PFSK-1 (cell line): ENCODE measurements at regions not wholly inside any gene's neighbourhood (a gene's known extent, or its start where the extent isn't known, plus 50 kb on each side); places are given as distances from the start of the nearest gene placed in this dataset.

Experiments
- FOXP2 ChIP-seq: optimal IDR thresholded peaks from 2 replicates; pipeline ENCODE3; 2011; ENCODE audit warnings: borderline replicate concordance, control low read depth, inconsistent platforms; ENCODE audit not compliant: insufficient read depth; ENCODE audit errors: extremely low read length, extremely low read depth
- POLR2AphosphoS5 ChIP-seq: IDR thresholded peaks from 2 replicates; pipeline ENCODE4 v1.6.1; 2012; ENCODE audit warnings: low read depth, mild to moderate bottlenecking, control low read depth, low read length, moderate library complexity
- REST ChIP-seq, 2 experiments: IDR thresholded peaks; 2 replicates each; pipeline versions ENCODE4 v1.6.1 to v1.8.0; 2011 to 2012; ENCODE audit warnings: low read depth in 2 of 2, low read length in 2 of 2, control low read depth in 1 of 2, inconsistent platforms in 1 of 2, mild to moderate bottlenecking in 1 of 2, moderate library complexity in 1 of 2; ENCODE audit not compliant: insufficient read depth in 1 of 2
- SIN3A ChIP-seq: IDR thresholded peaks from 2 replicates; pipeline ENCODE4 v1.6.1; 2012; ENCODE audit warnings: mild to moderate bottlenecking, low read length, moderate library complexity, borderline replicate concordance; ENCODE audit not compliant: insufficient read depth
- TAF1 ChIP-seq: IDR thresholded peaks from 2 replicates; pipeline ENCODE4 v1.6.1; 2012; ENCODE audit warnings: low read length, control low read depth, borderline replicate concordance; ENCODE audit not compliant: insufficient read depth

GRCh38 chr11:28420099-28420498 lies 311.9 kb downstream of the METTL15 start:
- no peak for TF ChIP-seq SIN3A
- no peak for TF ChIP-seq FOXP2
- TF ChIP-seq REST (IDR thresholded peaks at IDR 0.05; ENCODE audit: insufficient read depth in 1 of 2, low read depth in 2 of 2, low read length in 2 of 2), result peak; percentile 51 to 56; a peak in 2 of 4 replicates
- TF ChIP-seq POLR2AphosphoS5, result no peak
- TF ChIP-seq TAF1, result no peak

- no peak for TF ChIP-seq REST (IDR thresholded peaks at IDR 0.05; ENCODE audit: insufficient read depth in 1 of 2, low read depth in 2 of 2, low read length in 2 of 2)
- TF ChIP-seq POLR2AphosphoS5, result no peak
- no peak for TF ChIP-seq SIN3A
- no peak for TF ChIP-seq FOXP2
- no peak for TF ChIP-seq TAF1
Measured at GRCh38 chr11:28417601-28418323, 309.6 kb downstream of the METTL15 start.

- TF ChIP-seq REST (IDR thresholded peaks at IDR 0.05; ENCODE audit: insufficient read depth in 1 of 2, low read depth in 2 of 2, low read length in 2 of 2) (no peak), SIN3A (no peak), TAF1 (no peak), POLR2AphosphoS5 (no peak), FOXP2 (no peak)
Measured at GRCh38 chr11:28412029-28412428, 303.8 kb downstream of the METTL15 start.

- no peak for TF ChIP-seq REST (IDR thresholded peaks at IDR 0.05; ENCODE audit: insufficient read depth in 1 of 2, low read depth in 2 of 2, low read length in 2 of 2)
- no peak for TF ChIP-seq POLR2AphosphoS5
- TF ChIP-seq TAF1, result no peak
- TF ChIP-seq FOXP2, result no peak
- TF ChIP-seq SIN3A, result no peak
Measured at GRCh38 chr11:28401446-28401845, 293.3 kb downstream of the METTL15 start.
